Bronchial epithelial cell (primary cell): ENCODE measurements at regions not wholly inside any gene's neighbourhood (a gene's known extent, or its start where the extent isn't known, plus 50 kb on each side); places are given as distances from the start of the nearest gene placed in this dataset.

Experiments used
- DNase-seq: peaks from one replicate; pipeline ENCODE4 v3.0.0-alpha.2; 2010; ENCODE audit warnings: low read depth
- FAIRE-seq: peaks from 2 replicates; lab custom pipeline; 2011; peaks lifted over from hg19 to GRCh38; lab: Jason Lieb, UNC
- H3K27me3 ChIP-seq: 2 replicates; pipeline ENCODE4 v1.5.1; 2011; ENCODE audit warnings: low read length; ENCODE audit not compliant: control insufficient read depth, insufficient read depth
- H3K36me3 ChIP-seq: 2 replicates; pipeline ENCODE4 v1.5.1; 2011; ENCODE audit warnings: low read length; ENCODE audit not compliant: control insufficient read depth, insufficient read depth
- H3K4me3 ChIP-seq: 2 replicates; pipeline ENCODE4 v1.5.1; 2011; ENCODE audit warnings: mild to moderate bottlenecking, low read depth, low read length, control low read depth
- TF ChIP-seq, protein P1 (sequence below): IDR thresholded peaks from 2 replicates; pipeline ENCODE4 v1.5.1; 2011; ENCODE audit warnings: mild to moderate bottlenecking, moderate library complexity, low read length, control low read depth, inconsistent platforms; ENCODE audit not compliant: insufficient read depth, severe bottlenecking

DNA sequence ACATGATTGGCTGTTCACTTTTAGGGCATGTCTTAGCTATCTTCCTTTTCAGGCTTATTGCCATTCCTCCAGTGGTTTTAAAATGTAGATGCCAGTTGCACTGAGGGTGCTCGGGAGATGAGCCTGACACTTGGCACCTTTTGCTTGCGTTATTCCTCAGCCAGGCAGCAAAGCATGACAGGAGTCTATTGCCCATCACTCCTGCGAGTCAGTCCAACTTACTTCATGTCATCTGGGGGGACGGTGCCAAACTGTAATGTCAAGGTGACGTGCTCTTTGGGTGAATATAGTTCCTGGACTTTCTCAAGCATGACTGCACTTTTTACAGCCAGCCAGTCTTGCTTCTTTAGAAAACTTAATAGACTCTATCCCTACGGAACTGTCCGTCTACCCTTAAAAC lies 406.0 kb upstream of the C2CD4B start:
- TF ChIP-seq, protein P1, sequence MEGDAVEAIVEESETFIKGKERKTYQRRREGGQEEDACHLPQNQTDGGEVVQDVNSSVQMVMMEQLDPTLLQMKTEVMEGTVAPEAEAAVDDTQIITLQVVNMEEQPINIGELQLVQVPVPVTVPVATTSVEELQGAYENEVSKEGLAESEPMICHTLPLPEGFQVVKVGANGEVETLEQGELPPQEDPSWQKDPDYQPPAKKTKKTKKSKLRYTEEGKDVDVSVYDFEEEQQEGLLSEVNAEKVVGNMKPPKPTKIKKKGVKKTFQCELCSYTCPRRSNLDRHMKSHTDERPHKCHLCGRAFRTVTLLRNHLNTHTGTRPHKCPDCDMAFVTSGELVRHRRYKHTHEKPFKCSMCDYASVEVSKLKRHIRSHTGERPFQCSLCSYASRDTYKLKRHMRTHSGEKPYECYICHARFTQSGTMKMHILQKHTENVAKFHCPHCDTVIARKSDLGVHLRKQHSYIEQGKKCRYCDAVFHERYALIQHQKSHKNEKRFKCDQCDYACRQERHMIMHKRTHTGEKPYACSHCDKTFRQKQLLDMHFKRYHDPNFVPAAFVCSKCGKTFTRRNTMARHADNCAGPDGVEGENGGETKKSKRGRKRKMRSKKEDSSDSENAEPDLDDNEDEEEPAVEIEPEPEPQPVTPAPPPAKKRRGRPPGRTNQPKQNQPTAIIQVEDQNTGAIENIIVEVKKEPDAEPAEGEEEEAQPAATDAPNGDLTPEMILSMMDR = no peak
- Histone ChIP-seq H3K36me3 (no peaks in the 10 kb centered on the region), H3K27me3 (peaks cover 42% of the 10 kb centered on the region), H3K4me3 (no peak overlapping the region)
- no peak for DNase-seq
- FAIRE-seq = peak; percentile 32

DNA sequence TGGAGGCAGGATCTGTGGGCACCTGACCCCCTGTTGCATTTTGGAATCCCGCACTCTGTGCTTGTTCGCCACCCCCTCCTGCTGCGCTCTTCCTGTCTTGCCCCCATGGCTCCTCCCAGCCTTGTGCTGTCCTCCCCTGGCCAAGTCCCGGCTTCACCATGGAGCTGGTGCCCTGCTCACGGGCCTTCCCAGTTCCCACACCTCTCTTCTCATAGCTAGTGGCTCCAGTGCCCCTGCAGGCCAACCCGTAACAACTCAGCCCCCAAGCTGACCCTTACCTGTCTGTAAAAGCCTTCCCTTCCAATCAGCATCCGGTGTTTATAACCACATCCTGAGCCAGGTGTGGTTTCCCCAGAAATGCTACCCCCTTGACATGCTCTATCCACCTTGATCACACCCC lies 407.7 kb upstream of the C2CD4B start:
- H3K36me3 ChIP-seq = no peaks in the 10 kb centered on the region
- TF ChIP-seq, protein P1 = no peak
- no peak overlapping the region for H3K4me3 ChIP-seq
- FAIRE-seq (no peak), DNase-seq (no peak)
- H3K27me3 ChIP-seq = peaks cover 42% of the 10 kb centered on the region

DNA sequence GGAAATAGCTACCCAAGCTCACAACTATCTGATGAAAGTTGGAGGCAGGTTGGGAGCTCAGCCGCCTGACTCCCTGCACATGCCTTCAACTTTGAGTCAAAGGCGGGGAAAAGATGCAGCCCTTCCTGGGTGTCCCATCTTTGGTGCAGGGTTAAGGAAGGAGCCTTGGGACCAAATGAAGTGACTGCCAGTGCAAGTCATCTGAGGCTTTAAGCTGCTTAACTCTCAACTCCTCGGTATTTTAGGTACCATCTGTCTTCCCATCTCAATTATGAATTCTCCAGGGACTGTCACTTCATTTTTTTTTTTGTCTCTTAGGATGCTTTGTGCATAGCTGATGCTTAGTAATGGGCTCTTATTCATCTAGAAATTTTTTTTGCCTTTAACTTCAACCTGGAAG lies 408.8 kb upstream of the C2CD4B start:
- FAIRE-seq = no peak
- Histone ChIP-seq H3K36me3 (no peaks in the 10 kb centered on the region), H3K27me3 (peaks cover 36% of the 10 kb centered on the region), H3K4me3 (no peak overlapping the region)
- TF ChIP-seq, protein P1 = no peak
- no peak for DNase-seq

DNA sequence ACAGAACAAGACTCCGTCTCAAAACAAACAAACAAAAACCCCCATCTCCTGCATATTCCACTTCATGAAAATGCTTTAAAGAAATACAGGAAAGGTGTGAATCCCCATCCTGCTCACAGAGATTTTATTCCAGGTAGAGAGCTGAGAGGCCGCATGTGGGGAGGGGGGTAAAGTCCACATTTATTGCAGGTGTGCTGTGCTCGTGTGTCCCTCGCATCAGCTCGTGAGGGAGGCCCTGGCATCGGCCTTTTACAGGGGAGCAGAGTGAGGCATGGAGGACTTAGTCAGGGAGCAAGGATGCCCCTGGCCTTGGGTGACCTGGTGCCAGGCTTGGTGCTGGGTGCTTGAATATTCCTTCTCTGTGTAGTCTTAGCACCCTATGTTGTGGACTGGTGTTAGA lies 413.5 kb upstream of the C2CD4B start:
- TF ChIP-seq, protein P1 = no peak
- Histone ChIP-seq H3K36me3 (no peaks in the 10 kb centered on the region), H3K27me3 (peaks cover 7% of the 10 kb centered on the region), H3K4me3 (no peak overlapping the region)
- FAIRE-seq (no peak), DNase-seq (no peak)

DNA sequence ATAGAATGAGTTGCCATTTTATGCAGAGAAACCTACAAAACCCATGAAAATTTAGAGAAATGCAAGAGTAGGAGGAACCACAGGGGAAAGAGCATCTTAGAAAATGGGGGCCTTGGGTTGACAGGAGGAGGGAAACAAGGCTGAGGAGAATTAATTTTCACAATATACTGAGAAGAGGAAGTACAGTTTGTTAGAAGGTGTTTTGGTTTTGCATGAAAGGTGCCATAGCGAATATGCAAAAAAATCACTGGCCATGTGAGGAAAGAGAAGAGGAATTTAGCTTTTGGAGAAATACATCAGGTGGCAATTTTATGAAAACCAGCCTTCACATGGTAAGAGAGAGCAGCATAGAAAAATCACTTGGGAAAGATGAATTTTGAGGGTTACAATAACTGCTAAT lies 413.9 kb upstream of the C2CD4B start:
- H3K4me3 ChIP-seq = no peak overlapping the region
- DNase-seq (no peak), FAIRE-seq (no peak)
- TF ChIP-seq, protein P1 = no peak
- H3K27me3 ChIP-seq = peaks cover 5% of the 10 kb centered on the region
- H3K36me3 ChIP-seq = no peaks in the 10 kb centered on the region

DNA sequence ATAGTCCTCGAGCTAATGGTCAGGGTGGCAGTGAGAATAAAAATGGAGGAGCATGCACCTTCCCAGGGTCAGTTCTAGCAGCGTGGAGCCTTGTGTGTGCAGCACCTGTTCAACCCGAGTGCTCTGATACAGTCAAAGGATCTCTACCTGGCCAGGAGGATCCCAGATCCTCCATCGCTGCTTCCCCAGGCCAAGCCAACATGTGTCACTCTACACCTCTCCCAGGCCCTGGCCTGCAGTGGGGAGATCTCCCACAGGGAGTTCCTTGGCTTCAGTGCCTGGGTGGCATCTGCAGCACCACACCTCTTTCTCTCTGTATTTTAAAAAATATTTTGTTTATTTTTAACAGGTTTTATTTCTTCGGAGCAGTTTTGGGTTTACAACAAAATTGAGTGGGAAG lies 414.8 kb upstream of the C2CD4B start:
- TF ChIP-seq, protein P1 = no peak

More for the DNA sequence above, 414.8 kb upstream of the C2CD4B start:
- peaks cover 5% of the 10 kb centered on the region for H3K27me3 ChIP-seq
- H3K36me3 ChIP-seq = no peaks in the 10 kb centered on the region
- no peak for DNase-seq
- no peak for FAIRE-seq
- no peak overlapping the region for H3K4me3 ChIP-seq
